ENCODE measurements at regions not wholly inside any gene's neighbourhood (a gene's known extent, or its start where the extent isn't known, plus 50 kb on each side); places are given as distances from the start of the nearest gene placed in this dataset.

- no peak for DNase-seq (ENCODE audit: unreplicated experiment)
- Mint-ChIP-seq H3K4me1 (ENCODE audit: insufficient read depth, unreplicated experiment) (peaks cover 5% of the 10 kb centered on the region), H3K27ac (ENCODE audit: low read depth, unreplicated experiment) (no peak overlapping the region), H3K4me3 (ENCODE audit: unreplicated experiment) (no peak overlapping the region), H3K9me3 (ENCODE audit: unreplicated experiment) (no peaks in the 10 kb centered on the region), H3K36me3 (ENCODE audit: insufficient read depth, unreplicated experiment) (no peaks in the 10 kb centered on the region), H3K27me3 (ENCODE audit: insufficient read depth, unreplicated experiment) (no peaks in the 10 kb centered on the region)
- CTCF ChIA-PET = no interaction called here
- no TSS peak for BruUV-seq (replicated peaks)
- intact Hi-C loops (cut with micrococcal nuclease) = no loop called here
- TF ChIP-seq CTCF (IDR thresholded peaks at IDR 0.05; ENCODE audit: unreplicated experiment) = no peak
- POLR2A ChIA-PET = no interaction called here
Measured at GRCh38 chr7:54917613-54918391, 101.0 kb upstream of the EGFR start.

GRCh38 chr7:54921116-54921515, 97.7 kb upstream of the EGFR start:
- Mint-ChIP-seq H3K36me3 (ENCODE audit: insufficient read depth, unreplicated experiment) (no peaks in the 10 kb centered on the region), H3K27me3 (ENCODE audit: insufficient read depth, unreplicated experiment) (no peaks in the 10 kb centered on the region), H3K4me1 (ENCODE audit: insufficient read depth, unreplicated experiment) (peaks cover 5% of the 10 kb centered on the region), H3K9me3 (ENCODE audit: unreplicated experiment) (peaks cover 8% of the 10 kb centered on the region), H3K27ac (ENCODE audit: low read depth, unreplicated experiment) (no peak overlapping the region), H3K4me3 (ENCODE audit: unreplicated experiment) (no peak overlapping the region)
- DNase-seq (ENCODE audit: unreplicated experiment) = no peak
- ChIA-PET CTCF (no interaction called here), POLR2A (no interaction called here)
- intact Hi-C loops (cut with micrococcal nuclease) = no loop called here
- no peak for TF ChIP-seq CTCF (IDR thresholded peaks at IDR 0.05; ENCODE audit: unreplicated experiment)
- BruUV-seq (replicated peaks) = no TSS peak

- intact Hi-C loops (cut with micrococcal nuclease) = no loop called here
- H3K4me3 Mint-ChIP-seq (ENCODE audit: unreplicated experiment) = no peak overlapping the region
- ChIA-PET POLR2A (interaction anchor here (0.6 to 0.7 kb wide), 2 partner anchors 15 to 142 kb away, joined by 3 to 4 read pairs; no protein-coding TSS in a partner anchor), CTCF (no interaction called here)
- H3K9me3 Mint-ChIP-seq (ENCODE audit: unreplicated experiment) = peaks cover 31% of the 10 kb centered on the region
- DNase-seq (ENCODE audit: unreplicated experiment) = no peak
- H3K36me3 Mint-ChIP-seq (ENCODE audit: insufficient read depth, unreplicated experiment) = peaks cover 12% of the 10 kb centered on the region
- no peak for TF ChIP-seq CTCF (IDR thresholded peaks at IDR 0.05; ENCODE audit: unreplicated experiment)
- no peaks in the 10 kb centered on the region for H3K27me3 Mint-ChIP-seq (ENCODE audit: insufficient read depth, unreplicated experiment)
- BruUV-seq (replicated peaks) = no TSS peak
- H3K27ac Mint-ChIP-seq (ENCODE audit: low read depth, unreplicated experiment) = no peak overlapping the region
- H3K4me1 Mint-ChIP-seq (ENCODE audit: insufficient read depth, unreplicated experiment) = peaks cover 7% of the 10 kb centered on the region
Measured at GRCh38 chr7:54931532-54931931, 87.3 kb upstream of the EGFR start.

GRCh38 chr7:54932818-54933543, 85.8 kb upstream of the EGFR start:
- BruUV-seq (replicated peaks) = no TSS peak
- Mint-ChIP-seq H3K27ac (ENCODE audit: low read depth, unreplicated experiment) (no peak overlapping the region), H3K36me3 (ENCODE audit: insufficient read depth, unreplicated experiment) (peaks cover 12% of the 10 kb centered on the region), H3K27me3 (ENCODE audit: insufficient read depth, unreplicated experiment) (no peaks in the 10 kb centered on the region), H3K4me3 (ENCODE audit: unreplicated experiment) (peak overlapping the region; percentile 66), H3K4me1 (ENCODE audit: insufficient read depth, unreplicated experiment) (peaks cover 7% of the 10 kb centered on the region), H3K9me3 (ENCODE audit: unreplicated experiment) (peaks cover 31% of the 10 kb centered on the region)
- peak; percentile 20 for DNase-seq (ENCODE audit: unreplicated experiment)
- no peak for TF ChIP-seq CTCF (IDR thresholded peaks at IDR 0.05; ENCODE audit: unreplicated experiment)
- ChIA-PET POLR2A (interaction anchor here (0.6 kb wide), 1 partner anchor 13 kb away, joined by 6 read pairs; no protein-coding TSS in a partner anchor), CTCF (no interaction called here)
- intact Hi-C loops (cut with micrococcal nuclease) = no loop called here
